Thoracic aorta (tissue), 2 donors: ENCODE measurements at regions not wholly inside any gene's neighbourhood (a gene's known extent, or its start where the extent isn't known, plus 50 kb on each side); places are given as distances from the start of the nearest gene placed in this dataset.
A peak's percentile ranks its signal among the peaks of the same experiment; 100 is the strongest.

Source experiments
- ATAC-seq: fragments of 150-250 bp; one replicate; pipeline ENCODE4 v1.8.0; 2017; ENCODE audit warnings: low read depth; ENCODE audit not compliant: insufficient number of reproducible peaks, low FRiP score
- DNase-seq: peaks from one replicate; pipeline ENCODE4 v3.0.0-alpha.2; 2020; ENCODE audit warnings: low spot score
- H3K27ac ChIP-seq, 2 donors: fragments of 200-600 bp; sonication (generic); 1 replicate in 1 of 2; 2 replicates in 1 of 2; pipeline ENCODE4 v1.5.1; 2016; ENCODE audit warnings: mild to moderate bottlenecking in 2 of 2, moderate library complexity in 2 of 2
- H3K27me3 ChIP-seq: fragments of 200-600 bp; sonication (generic); replicated peaks from 2 replicates; pipeline ENCODE4 v1.6.0; 2016; ENCODE audit warnings: mild to moderate bottlenecking; ENCODE audit not compliant: insufficient read depth
- H3K36me3 ChIP-seq: fragments of 200-600 bp; sonication (generic); one replicate; pipeline ENCODE4 v1.5.1; 2016
- H3K4me1 ChIP-seq, 2 donors: fragments of 200-600 bp; sonication (generic); 1 replicate in 1 of 2; 2 replicates in 1 of 2; pipeline versions ENCODE4 v1.5.1 to v1.6.0; 2016; ENCODE audit warnings: low read depth in 2 of 2, mild to moderate bottlenecking in 1 of 2; ENCODE audit not compliant: control insufficient read depth in 1 of 2
- H3K4me3 ChIP-seq: fragments of 200-600 bp; sonication (generic); 2 replicates; pipeline ENCODE4 v1.5.1; 2016; ENCODE audit warnings: mild to moderate bottlenecking
- H3K9me3 ChIP-seq: fragments of 200-600 bp; sonication (generic); 2 replicates; pipeline ENCODE4 v1.5.1; 2016
- CTCF ChIP-seq: fragments of 200-600 bp; sonication (generic); IDR thresholded peaks from one replicate; pipeline ENCODE4 v1.5.1; 2019; ENCODE audit warnings: antibody characterized with exemption

DNA sequence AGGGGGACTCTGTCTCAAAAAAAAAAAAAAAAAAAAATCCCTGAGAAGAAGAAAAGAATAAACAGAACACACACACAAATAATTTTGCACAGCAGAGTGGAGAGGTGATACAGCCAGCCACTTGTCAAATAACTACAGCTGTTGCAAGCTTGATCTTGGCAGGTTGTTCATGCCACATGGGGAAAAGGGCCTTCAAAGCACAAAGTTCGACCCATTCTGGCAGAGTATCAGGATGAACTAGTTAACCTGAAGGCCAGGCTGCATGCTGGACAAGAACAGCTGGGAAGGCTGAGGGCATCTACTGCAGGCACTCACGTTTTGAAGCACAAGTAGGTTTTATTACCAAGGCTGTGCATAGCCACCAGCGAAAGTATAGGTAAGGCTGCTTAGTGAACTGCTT lies 104.1 kb downstream of the KCTD15 start:
- Histone ChIP-seq H3K4me3 (no peak overlapping the region), H3K27me3 (peaks cover 4% of the 10 kb centered on the region), H3K36me3 (no peaks in the 10 kb centered on the region), H3K4me1 (peaks cover 0 to 9% of the 10 kb centered on the region in 2 donors), H3K27ac (no peak overlapping the region), H3K9me3 (peaks cover 11% of the 10 kb centered on the region)
- TF ChIP-seq CTCF = no peak
- no peak for DNase-seq
- ATAC-seq = no peak

- peaks cover 4% of the 10 kb centered on the region for H3K27me3 ChIP-seq
- no peak for TF ChIP-seq CTCF
These were observed 105.7 kb downstream of the KCTD15 start for GRCh38 chr19:33902395-33902794.

GRCh38 chr19:33902802-33903488 lies 106.3 kb downstream of the KCTD15 start:
- Histone ChIP-seq H3K36me3 (no peaks in the 10 kb centered on the region), H3K27me3 (peaks cover 4% of the 10 kb centered on the region), H3K4me1 (peaks cover 0 to 9% of the 10 kb centered on the region in 2 donors), H3K27ac (no peak overlapping the region), H3K9me3 (peaks cover 4% of the 10 kb centered on the region), H3K4me3 (no peak overlapping the region)
- TF ChIP-seq CTCF = no peak
- DNase-seq (no peak), ATAC-seq (no peak)

More at GRCh38 chr19:33902395-33902794, 105.7 kb downstream of the KCTD15 start:
- Histone ChIP-seq H3K9me3 (peaks cover 7% of the 10 kb centered on the region), H3K36me3 (no peaks in the 10 kb centered on the region), H3K4me3 (no peak overlapping the region), H3K27ac (no peak overlapping the region), H3K4me1 (peaks cover 0 to 9% of the 10 kb centered on the region in 2 donors)
- ATAC-seq (no peak), DNase-seq (no peak)

DNA sequence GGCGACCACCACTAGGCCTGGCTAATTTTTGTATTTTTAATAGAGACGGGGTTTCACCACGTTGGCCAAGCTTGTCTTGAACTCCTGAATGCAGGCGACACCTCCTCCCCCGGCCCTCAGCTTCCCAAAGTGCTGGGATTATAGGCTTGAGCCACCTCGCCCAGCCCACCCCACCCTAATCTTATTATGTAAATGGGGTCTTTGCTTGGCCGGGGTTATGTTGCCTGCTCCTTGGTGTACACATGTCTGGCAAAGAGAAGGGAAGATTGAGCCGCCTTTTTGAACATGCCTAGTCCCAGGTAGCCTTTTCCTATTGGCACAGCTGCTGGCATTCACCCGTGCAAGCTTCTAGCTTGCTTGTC lies 106.8 kb downstream of the KCTD15 start:
- no peak overlapping the region for H3K27ac ChIP-seq
- no peak overlapping the region for H3K4me3 ChIP-seq
- H3K9me3 ChIP-seq = no peaks in the 10 kb centered on the region
- H3K36me3 ChIP-seq = no peaks in the 10 kb centered on the region
- TF ChIP-seq CTCF = no peak
- peaks cover 0 to 9% of the 10 kb centered on the region in 2 donors for H3K4me1 ChIP-seq
- no peak for ATAC-seq
- peaks cover 4% of the 10 kb centered on the region for H3K27me3 ChIP-seq
- no peak for DNase-seq

DNA sequence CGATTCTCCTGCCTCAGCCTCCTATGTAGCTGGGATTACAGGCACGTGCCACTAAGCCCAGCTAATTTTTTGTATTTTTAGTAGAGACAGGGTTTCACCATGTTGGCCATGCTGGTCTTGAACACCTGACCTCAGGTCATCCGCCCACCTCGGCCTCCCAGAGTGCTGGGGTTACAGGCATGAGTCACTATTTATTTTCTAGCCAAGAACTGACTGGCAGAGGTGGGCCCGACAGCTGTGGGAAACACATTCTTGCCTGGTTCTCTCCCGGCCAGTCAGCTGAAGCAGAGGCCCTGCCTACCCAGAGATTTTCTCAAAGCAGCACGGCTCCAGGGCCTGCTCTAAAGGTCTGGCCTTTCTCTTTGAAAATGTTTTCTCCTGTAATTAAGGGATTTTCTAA lies 108.0 kb downstream of the KCTD15 start:
- no peak for DNase-seq

More for the DNA sequence above, 108.0 kb downstream of the KCTD15 start:
- Histone ChIP-seq H3K27ac (peak overlapping the region in 1 of 2 donors; percentile 40), H3K4me1 (peaks cover 0 to 9% of the 10 kb centered on the region in 2 donors), H3K27me3 (peaks cover 4% of the 10 kb centered on the region), H3K9me3 (no peaks in the 10 kb centered on the region), H3K4me3 (no peak overlapping the region), H3K36me3 (no peaks in the 10 kb centered on the region)
- TF ChIP-seq CTCF = no peak
- ATAC-seq = no peak
